GM23248 (cell line): ENCODE measurements at regions not wholly inside any gene's neighbourhood (a gene's known extent, or its start where the extent isn't known, plus 50 kb on each side); places are given as distances from the start of the nearest gene placed in this dataset.

Source experiments
- DNase-seq: peaks from one replicate; pipeline ENCODE4 v3.0.0-alpha.2; 2015
- H2AFZ ChIP-seq: fragments of 200-600 bp; sonication (generic); 2 replicates; pipeline ENCODE4 v1.6.1; 2016; ENCODE audit warnings: antibody characterized with exemption
- H3F3A ChIP-seq: fragments of 200-600 bp; sonication (generic); 2 replicates; pipeline ENCODE4 v1.6.1; 2016; ENCODE audit warnings: mild to moderate bottlenecking, antibody characterized with exemption, mixed run types; ENCODE audit not compliant: insufficient read depth
- H3K27ac ChIP-seq: fragments of 200-600 bp; sonication (generic); 2 replicates; pipeline ENCODE4 v1.5.1; 2016; ENCODE audit warnings: mild to moderate bottlenecking
- H3K27me3 ChIP-seq: fragments of 200-600 bp; sonication (generic); replicated peaks from 2 replicates; pipeline ENCODE4 v1.6.1; 2016; ENCODE audit warnings: mild to moderate bottlenecking; ENCODE audit not compliant: insufficient read depth
- H3K36me3 ChIP-seq: fragments of 200-600 bp; sonication (generic); 2 replicates; pipeline ENCODE4 v1.6.1; 2016; ENCODE audit warnings: low read depth, mild to moderate bottlenecking
- H3K4me1 ChIP-seq: fragments of 200-600 bp; sonication (generic); 2 replicates; pipeline ENCODE4 v1.6.1; 2016; ENCODE audit warnings: mild to moderate bottlenecking; ENCODE audit not compliant: insufficient read depth
- H3K4me2 ChIP-seq: fragments of 200-600 bp; sonication (generic); one replicate; pipeline ENCODE4 v1.6.1; 2016; ENCODE audit warnings: mild to moderate bottlenecking; ENCODE audit not compliant: unreplicated experiment
- H3K4me3 ChIP-seq: fragments of 200-600 bp; sonication (generic); 2 replicates; pipeline ENCODE4 v1.5.1; 2016; ENCODE audit warnings: mild to moderate bottlenecking
- H3K79me2 ChIP-seq: fragments of 200-600 bp; sonication (generic); 2 replicates; pipeline ENCODE4 v1.6.1; 2016; ENCODE audit warnings: mild to moderate bottlenecking; ENCODE audit not compliant: insufficient read depth
- H3K9ac ChIP-seq: fragments of 200-600 bp; sonication (generic); 2 replicates; pipeline ENCODE4 v1.6.1; 2016; ENCODE audit warnings: mild to moderate bottlenecking
- H3K9me2 ChIP-seq: fragments of 200-600 bp; sonication (generic); 2 replicates; pipeline ENCODE4 v1.6.1; 2016; ENCODE audit warnings: mixed run types, mild to moderate bottlenecking, moderate library complexity; ENCODE audit not compliant: insufficient read depth
- H3K9me3 ChIP-seq: fragments of 200-600 bp; sonication (generic); one replicate; pipeline ENCODE4 v1.6.1; 2017; ENCODE audit warnings: low read depth
- H4K20me1 ChIP-seq: fragments of 200-600 bp; sonication (generic); 2 replicates; pipeline ENCODE4 v1.6.0; 2016; ENCODE audit not compliant: insufficient read depth
- EZH2 ChIP-seq: fragments of 200-600 bp; sonication (generic); IDR thresholded peaks from 2 replicates; pipeline ENCODE4 v1.6.1; 2018; ENCODE audit warnings: antibody characterized with exemption, mild to moderate bottlenecking; ENCODE audit not compliant: insufficient read depth, poor library complexity, severe bottlenecking
- EZH2phosphoT487 ChIP-seq: fragments of 200-600 bp; sonication (generic); IDR thresholded peaks from 2 replicates; pipeline ENCODE4 v1.6.1; 2018; ENCODE audit warnings: antibody characterized with exemption, moderate library complexity, mild to moderate bottlenecking, low read depth; ENCODE audit not compliant: insufficient read depth
- WGBS, 2 experiments: methylation state at CpG; one replicate each; pipeline ENCODE4 v1.1.6; 2015 to 2017; ENCODE audit warnings: low lambda C conversion rate in 2 of 2, low coverage in 1 of 2; ENCODE audit errors: missing lambda C conversion rate in 2 of 2; 5-methylcytosine and 5-hydroxymethylcytosine counted together
- in situ Hi-C: fragments of 300-500 bp; cut with MboI; formaldehyde crosslinking; loops from 2 replicates; pipeline ENCODE4 v1.15.0; 2020

- Histone ChIP-seq H3K27ac (no peak overlapping the region), H3K4me1 (no peaks in the 10 kb centered on the region), H3K9me3 (no peaks in the 10 kb centered on the region), H3K27me3 (no peaks in the 10 kb centered on the region), H3K4me3 (no peak overlapping the region), H3K9ac (no peak overlapping the region), H3K79me2 (no peaks in the 10 kb centered on the region), H3K36me3 (no peaks in the 10 kb centered on the region), H3K9me2 (no peaks in the 10 kb centered on the region), H3K4me2 (no peak overlapping the region), H3F3A (no peaks in the 10 kb centered on the region), H4K20me1 (no peaks in the 10 kb centered on the region), H2AFZ (no peak overlapping the region)
- in situ Hi-C loops = no loop called here
- no peak for DNase-seq
- 30 to 44% methylated on average over 5 of the region's 5 CpGs for WGBS, 2 experiments
- TF ChIP-seq EZH2 = no peak
- TF ChIP-seq EZH2phosphoT487 = no peak
Measured at GRCh38 chr7:39882148-39882784, 67.8 kb upstream of the CDK13 start.

GRCh38 chr7:39883812-39884390, 66.2 kb upstream of the CDK13 start:
- Histone ChIP-seq H3K9me3 (no peaks in the 10 kb centered on the region), H3K4me1 (no peaks in the 10 kb centered on the region), H3K27ac (no peak overlapping the region), H3K36me3 (no peaks in the 10 kb centered on the region), H3K4me2 (no peak overlapping the region), H3K27me3 (no peaks in the 10 kb centered on the region), H3K9me2 (no peaks in the 10 kb centered on the region), H3F3A (no peaks in the 10 kb centered on the region), H4K20me1 (no peaks in the 10 kb centered on the region), H3K79me2 (no peaks in the 10 kb centered on the region), H3K4me3 (no peak overlapping the region), H3K9ac (no peak overlapping the region), H2AFZ (no peak overlapping the region)
- in situ Hi-C loops = no loop called here
- WGBS, 2 experiments = 64 to 66% methylated on average over 4 of the region's 4 CpGs
- TF ChIP-seq EZH2phosphoT487 = no peak
- TF ChIP-seq EZH2 = no peak
- no peak for DNase-seq

GRCh38 chr7:39888171-39888853, 61.7 kb upstream of the CDK13 start:
- H3K27ac ChIP-seq = no peak overlapping the region
- H3K9me3 ChIP-seq = no peaks in the 10 kb centered on the region
- TF ChIP-seq EZH2phosphoT487 = no peak
- no peak for TF ChIP-seq EZH2
- H3K27me3 ChIP-seq = peaks cover 13% of the 10 kb centered on the region
- no peaks in the 10 kb centered on the region for H3K9me2 ChIP-seq
- no peak overlapping the region for H3K4me2 ChIP-seq
- in situ Hi-C loops = no loop called here
- no peak overlapping the region for H3K9ac ChIP-seq
- H4K20me1 ChIP-seq = no peaks in the 10 kb centered on the region
- no peak overlapping the region for H3K4me3 ChIP-seq
- no peaks in the 10 kb centered on the region for H3K79me2 ChIP-seq
- WGBS, 2 experiments = 77% methylated on average over 3 of the region's 3 CpGs
- H3K4me1 ChIP-seq = no peaks in the 10 kb centered on the region
- no peaks in the 10 kb centered on the region for H3F3A ChIP-seq
- H2AFZ ChIP-seq = no peak overlapping the region
- no peaks in the 10 kb centered on the region for H3K36me3 ChIP-seq
- no peak for DNase-seq

- Histone ChIP-seq H2AFZ (no peak overlapping the region), H3K9me3 (no peaks in the 10 kb centered on the region), H3K79me2 (no peaks in the 10 kb centered on the region), H3K27ac (no peak overlapping the region), H3K27me3 (peaks cover 13% of the 10 kb centered on the region), H4K20me1 (no peaks in the 10 kb centered on the region), H3K4me3 (no peak overlapping the region), H3K4me1 (no peaks in the 10 kb centered on the region), H3K36me3 (no peaks in the 10 kb centered on the region), H3K9ac (no peak overlapping the region), H3K4me2 (no peak overlapping the region), H3K9me2 (no peaks in the 10 kb centered on the region), H3F3A (no peaks in the 10 kb centered on the region)
- TF ChIP-seq EZH2 = no peak
- in situ Hi-C loops = loop anchor here (10.0 kb wide), 1 partner anchor 164 kb away; no protein-coding TSS in a partner anchor
- DNase-seq = no peak
- WGBS, 2 experiments = 70 to 86% methylated on average over 4 of the region's 4 CpGs
Measured at GRCh38 chr7:39890411-39890810, 59.6 kb upstream of the CDK13 start.
